A673 (cell line): ENCODE measurements at regions not wholly inside any gene's neighbourhood (a gene's known extent, or its start where the extent isn't known, plus 50 kb on each side); places are given as distances from the start of the nearest gene placed in this dataset.
"Not testable (repeated sequence)": the region's sequence is repeated elsewhere in the genome, so short reads cannot be mapped to it uniquely, and the experiment has no call there.

Experiments
- BruUV-seq: library from RNA; stranded (reverse); fragments of 400-500 nt; replicated peaks from 2 replicates; lab custom pipeline; 2021; lab: Mats Ljungman, UMichigan
- CTCF ChIA-PET: fragments of 300-600 bp; sonication (Branson Sonifier 250); formaldehyde crosslinking; loops from one replicate; lab custom pipeline; 2022; ENCODE audit warnings: antibody characterized with exemption; lab: Charles Lee
- POLR2A ChIA-PET: fragments of 300-600 bp; sonication (Branson Sonifier 250); formaldehyde crosslinking; loops from one replicate; lab custom pipeline; 2022; ENCODE audit warnings: antibody characterized with exemption; ENCODE audit not compliant: low non-redundant PET; lab: Charles Lee
- DNase-seq: peaks from one replicate; pipeline ENCODE4 v3.0.0-alpha.2; 2015; ENCODE audit warnings: low spot score
- H3K27ac ChIP-seq: fragments of 200-600 bp; sonication (generic); 2 replicates; pipeline ENCODE4 v1.5.1; 2016; ENCODE audit warnings: mixed run types, low read depth, mild to moderate bottlenecking, mixed read lengths, antibody characterized with exemption, low read length; ENCODE audit not compliant: poor library complexity, severe bottlenecking
- H3K27me3 ChIP-seq: fragments of 200-600 bp; sonication (generic); replicated peaks from 2 replicates; pipeline ENCODE4 v1.6.1; 2017; ENCODE audit warnings: mixed run types, low read depth, mild to moderate bottlenecking, mixed read lengths, antibody characterized with exemption, low read length; ENCODE audit not compliant: insufficient read depth, poor library complexity
- H3K36me3 ChIP-seq: fragments of 200-600 bp; sonication (generic); 2 replicates; pipeline ENCODE4 v1.6.1; 2016; ENCODE audit warnings: mixed run types, mild to moderate bottlenecking, mixed read lengths, antibody characterized with exemption, low read length; ENCODE audit not compliant: insufficient read depth, poor library complexity, severe bottlenecking
- H3K4me1 ChIP-seq: fragments of 200-600 bp; sonication (generic); 2 replicates; pipeline ENCODE4 v1.6.1; 2017; ENCODE audit warnings: mixed run types, mild to moderate bottlenecking, mixed read lengths, antibody characterized with exemption, low read length; ENCODE audit not compliant: insufficient read depth, poor library complexity, severe bottlenecking
- H3K4me3 ChIP-seq: fragments of 200-600 bp; sonication (generic); 2 replicates; pipeline ENCODE4 v1.5.1; 2016; ENCODE audit warnings: low read depth, mixed run types, mild to moderate bottlenecking, mixed read lengths, low read length; ENCODE audit not compliant: poor library complexity, severe bottlenecking
- H3K9me3 ChIP-seq: fragments of 200-600 bp; sonication (generic); 2 replicates; pipeline ENCODE4 v1.6.1; 2016; ENCODE audit warnings: mixed run types, low read depth, mild to moderate bottlenecking, mixed read lengths, antibody characterized with exemption, low read length; ENCODE audit not compliant: poor library complexity, severe bottlenecking
- EZH2 ChIP-seq: fragments of 200-600 bp; sonication (generic); IDR thresholded peaks from 2 replicates; pipeline ENCODE4 v1.6.1; 2017; ENCODE audit warnings: borderline replicate concordance, low read depth, mild to moderate bottlenecking, mixed read lengths, antibody characterized with exemption, low read length; ENCODE audit not compliant: poor library complexity, severe bottlenecking
- intact Hi-C: fragments of 100-400 bp; cut with micrococcal nuclease; formaldehyde crosslinking; loops from one replicate; pipeline ENCODE4 v1.10.0; 2022; ENCODE audit not compliant: unreplicated experiment
- TF ChIP-seq, protein P1 (sequence below): fragments of 300-800, 200-600 bp; sonication (generic); conservative IDR thresholded peaks from 2 replicates; pipeline ENCODE4 v1.5.1; 2017; ENCODE audit warnings: low read depth, mild to moderate bottlenecking, antibody characterized with exemption, low read length, moderate library complexity, mixed read lengths

DNA sequence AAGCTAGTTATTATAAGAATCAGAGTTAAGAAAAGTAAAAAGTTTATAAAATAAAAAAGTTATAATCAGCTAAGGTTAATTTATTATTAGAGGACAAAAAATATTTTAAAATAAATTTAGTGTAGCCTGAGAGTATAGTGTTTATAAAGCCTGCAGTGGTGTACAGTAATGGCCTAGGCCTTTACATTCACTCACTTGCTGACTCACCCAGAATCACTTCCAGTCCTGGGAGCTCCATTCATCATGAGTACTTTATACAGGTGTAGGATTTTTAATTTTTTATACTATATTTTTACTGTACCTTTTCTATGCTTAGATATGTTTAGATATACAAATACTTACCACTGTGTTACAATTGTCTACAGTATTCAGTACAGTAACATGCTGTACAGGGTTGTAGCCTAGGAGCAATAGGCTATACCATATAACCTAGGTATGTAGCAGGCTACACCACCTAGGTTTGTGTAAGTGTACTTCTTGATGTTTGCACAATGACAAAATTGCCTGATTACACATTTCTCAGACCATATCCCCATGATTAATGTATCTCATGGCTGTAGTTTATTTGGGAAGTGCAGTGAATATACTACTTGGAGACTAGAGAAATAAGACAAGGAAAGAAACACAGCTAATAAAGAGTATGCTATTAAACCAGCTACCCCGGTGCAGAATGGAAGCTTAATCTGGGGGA, 101.9 kb upstream of the GALNT15 start:
- DNase-seq: no peak
- intact Hi-C loops: no loop called here
- H3K4me1 ChIP-seq: no peaks in the 10 kb centered on the region
- H3K4me3 ChIP-seq: no peak overlapping the region
- POLR2A ChIA-PET: no interaction called here
- CTCF ChIA-PET: interaction anchor here (0.6 kb wide), 1 partner anchor 126 kb away, joined by 3 read pairs; no protein-coding TSS in a partner anchor
- no peak overlapping the region for H3K27ac ChIP-seq
- H3K36me3 ChIP-seq: no peaks in the 10 kb centered on the region
- no peak for TF ChIP-seq EZH2
- TF ChIP-seq, protein P1, sequence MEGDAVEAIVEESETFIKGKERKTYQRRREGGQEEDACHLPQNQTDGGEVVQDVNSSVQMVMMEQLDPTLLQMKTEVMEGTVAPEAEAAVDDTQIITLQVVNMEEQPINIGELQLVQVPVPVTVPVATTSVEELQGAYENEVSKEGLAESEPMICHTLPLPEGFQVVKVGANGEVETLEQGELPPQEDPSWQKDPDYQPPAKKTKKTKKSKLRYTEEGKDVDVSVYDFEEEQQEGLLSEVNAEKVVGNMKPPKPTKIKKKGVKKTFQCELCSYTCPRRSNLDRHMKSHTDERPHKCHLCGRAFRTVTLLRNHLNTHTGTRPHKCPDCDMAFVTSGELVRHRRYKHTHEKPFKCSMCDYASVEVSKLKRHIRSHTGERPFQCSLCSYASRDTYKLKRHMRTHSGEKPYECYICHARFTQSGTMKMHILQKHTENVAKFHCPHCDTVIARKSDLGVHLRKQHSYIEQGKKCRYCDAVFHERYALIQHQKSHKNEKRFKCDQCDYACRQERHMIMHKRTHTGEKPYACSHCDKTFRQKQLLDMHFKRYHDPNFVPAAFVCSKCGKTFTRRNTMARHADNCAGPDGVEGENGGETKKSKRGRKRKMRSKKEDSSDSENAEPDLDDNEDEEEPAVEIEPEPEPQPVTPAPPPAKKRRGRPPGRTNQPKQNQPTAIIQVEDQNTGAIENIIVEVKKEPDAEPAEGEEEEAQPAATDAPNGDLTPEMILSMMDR: no peak
- no peaks in the 10 kb centered on the region for H3K27me3 ChIP-seq
- no TSS peak for BruUV-seq
- H3K9me3 ChIP-seq: no peaks in the 10 kb centered on the region

DNA sequence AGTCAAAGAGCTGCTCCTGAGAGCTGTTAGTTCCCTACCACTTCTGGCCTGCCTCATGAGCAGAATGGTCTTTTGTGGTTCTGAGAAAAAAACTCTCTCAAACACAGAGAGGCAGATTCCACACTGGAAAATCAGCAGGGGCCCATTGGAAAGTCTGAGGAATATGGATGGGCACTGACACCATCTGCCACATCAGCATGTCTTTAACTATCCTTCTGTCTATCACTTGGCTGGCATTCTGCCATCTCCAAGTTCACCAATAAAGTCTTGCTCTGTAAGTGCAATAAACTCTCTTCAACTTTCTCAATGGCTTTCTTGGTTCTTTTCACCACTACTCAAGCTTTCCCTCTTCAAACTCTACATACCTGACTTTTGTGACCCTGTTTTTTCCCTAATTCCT, 101.3 kb upstream of the GALNT15 start:
- intact Hi-C loops: no loop called here
- Histone ChIP-seq H3K4me3 (no peak overlapping the region), H3K27ac (no peak overlapping the region), H3K27me3 (no peaks in the 10 kb centered on the region), H3K4me1 (no peaks in the 10 kb centered on the region), H3K9me3 (no peaks in the 10 kb centered on the region), H3K36me3 (no peaks in the 10 kb centered on the region)
- DNase-seq: no peak
- ChIA-PET CTCF (no interaction called here), POLR2A (no interaction called here)
- BruUV-seq: no TSS peak
- TF ChIP-seq, protein P1: no peak
- TF ChIP-seq EZH2: no peak

DNA sequence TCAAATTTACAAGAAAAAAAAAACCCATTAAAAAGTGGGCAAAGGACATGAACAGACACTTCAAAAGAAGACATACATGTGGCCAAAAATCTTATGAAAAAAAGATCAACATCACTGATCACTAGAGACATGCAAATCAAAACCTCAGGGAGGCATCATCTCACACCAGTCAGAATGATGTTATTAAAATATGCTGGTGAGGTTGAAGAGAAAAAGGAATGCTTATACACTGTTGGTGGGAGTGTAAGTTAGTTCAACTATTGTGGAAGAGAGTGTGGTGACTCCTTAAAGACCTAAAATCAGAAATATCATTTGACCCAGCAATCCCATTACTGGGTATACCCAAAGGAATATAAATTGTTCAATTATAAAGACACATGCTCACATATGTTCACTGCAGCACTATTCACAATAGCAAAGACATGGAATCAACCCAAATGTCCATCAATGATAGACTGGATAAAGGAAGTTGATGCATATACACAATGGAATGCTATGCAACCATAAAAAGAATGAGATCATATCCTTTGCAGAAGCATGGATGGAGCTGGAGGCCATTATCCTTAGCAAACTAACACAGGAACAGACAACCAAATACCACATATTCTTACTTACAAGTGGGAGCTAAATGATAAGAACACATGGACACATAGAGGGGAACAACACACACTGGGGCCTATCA, 100.3 kb upstream of the GALNT15 start:
- POLR2A ChIA-PET, H3K27ac ChIP-seq, CTCF ChIA-PET, H3K36me3 ChIP-seq, H3K4me3 ChIP-seq, H3K27me3 ChIP-seq, H3K9me3 ChIP-seq, H3K4me1 ChIP-seq, DNase-seq, intact Hi-C loops, BruUV-seq: not testable (repeated sequence)
